H9 (cell line): ENCODE measurements at regions not wholly inside any gene's neighbourhood (a gene's known extent, or its start where the extent isn't known, plus 50 kb on each side); places are given as distances from the start of the nearest gene placed in this dataset.

ENCODE experiments used
- DNase-seq: peaks from one replicate; pipeline ENCODE4 v3.0.0-alpha.2; 2017
- H2AFZ ChIP-seq: one replicate; pipeline ENCODE4 v1.6.1; 2013; ENCODE audit warnings: mild to moderate bottlenecking, low read length, control low read depth, moderate library complexity
- H2AK5ac ChIP-seq: 2 replicates; pipeline ENCODE4 v1.6.1; 2013; ENCODE audit warnings: low read length, control low read depth, mixed read lengths; ENCODE audit not compliant: insufficient read length
- H2BK120ac ChIP-seq: one replicate; pipeline ENCODE4 v1.6.1; 2013; ENCODE audit warnings: low read depth, mild to moderate bottlenecking, low read length, control low read depth, inconsistent platforms; ENCODE audit not compliant: poor library complexity, severe bottlenecking
- H2BK12ac ChIP-seq: 2 replicates; pipeline ENCODE4 v1.6.1; 2013; ENCODE audit warnings: low read length, control low read depth, mixed read lengths, low read depth; ENCODE audit not compliant: insufficient read length
- H2BK15ac ChIP-seq: 2 replicates; pipeline ENCODE4 v1.6.1; 2013; ENCODE audit warnings: low read depth, low read length, control low read depth
- H2BK20ac ChIP-seq: one replicate; pipeline ENCODE4 v1.6.1; 2013; ENCODE audit warnings: low read depth, mild to moderate bottlenecking, low read length, control low read depth, inconsistent platforms; ENCODE audit not compliant: poor library complexity, severe bottlenecking
- H2BK5ac ChIP-seq: 2 replicates; pipeline ENCODE4 v1.6.1; 2013; ENCODE audit warnings: low read length, control low read depth, mixed read lengths; ENCODE audit not compliant: insufficient read length
- H3K14ac ChIP-seq: 2 replicates; pipeline ENCODE4 v1.6.1; 2013; ENCODE audit warnings: low read length, control low read depth; ENCODE audit not compliant: insufficient read depth
- H3K18ac ChIP-seq: 2 replicates; pipeline ENCODE4 v1.6.1; 2013; ENCODE audit warnings: low read depth, mild to moderate bottlenecking, mixed read lengths, low read length, control low read depth; ENCODE audit not compliant: insufficient read length
- H3K23ac ChIP-seq: 2 replicates; pipeline ENCODE4 v1.6.1; 2013; ENCODE audit warnings: low read length, control low read depth, mixed read lengths, low read depth; ENCODE audit not compliant: insufficient read length
- H3K23me2 ChIP-seq: 2 replicates; pipeline ENCODE4 v1.6.1; 2013; ENCODE audit warnings: low read depth, mild to moderate bottlenecking, mixed read lengths, low read length, control low read depth; ENCODE audit not compliant: insufficient read length, poor library complexity, severe bottlenecking
- H3K27ac ChIP-seq: 2 replicates; pipeline ENCODE4 v1.5.1; 2013; ENCODE audit warnings: low read length, control low read depth, mixed read lengths, low read depth; ENCODE audit not compliant: insufficient read length
- H3K27me3 ChIP-seq: 2 replicates; pipeline ENCODE4 v1.6.1; 2013; ENCODE audit warnings: low read length, control low read depth, inconsistent platforms; ENCODE audit not compliant: insufficient read depth
- H3K4ac ChIP-seq: 2 replicates; pipeline ENCODE4 v1.6.1; 2013; ENCODE audit warnings: low read depth, mild to moderate bottlenecking, control low read depth, inconsistent platforms, low read length, moderate library complexity
- H3K4me1 ChIP-seq: 2 replicates; pipeline ENCODE4 v1.6.1; 2013; ENCODE audit warnings: low read length, control low read depth, inconsistent platforms; ENCODE audit not compliant: insufficient read depth
- H3K4me2 ChIP-seq: 2 replicates; pipeline ENCODE4 v1.6.1; 2013; ENCODE audit warnings: low read length, control low read depth, mixed read lengths; ENCODE audit not compliant: insufficient read length, insufficient read depth
- H3K56ac ChIP-seq: 2 replicates; pipeline ENCODE4 v1.6.1; 2013; ENCODE audit warnings: low read depth, mild to moderate bottlenecking, mixed read lengths, low read length, control low read depth; ENCODE audit not compliant: insufficient read length
- H3K79me1 ChIP-seq: 2 replicates; pipeline ENCODE4 v1.6.1; 2013; ENCODE audit warnings: low read depth, mild to moderate bottlenecking, moderate library complexity, low read length, control low read depth, inconsistent platforms; ENCODE audit not compliant: insufficient read depth, poor library complexity, severe bottlenecking
- H3K79me2 ChIP-seq: 2 replicates; pipeline ENCODE4 v1.6.1; 2013; ENCODE audit warnings: low read length, control low read depth, inconsistent platforms; ENCODE audit not compliant: insufficient read depth
- H3K9ac ChIP-seq: 2 replicates; pipeline ENCODE4 v1.6.1; 2013; ENCODE audit warnings: low read length, control low read depth, mixed read lengths; ENCODE audit not compliant: insufficient read length; ENCODE audit errors: extremely low read depth
- H3K9me3 ChIP-seq: one replicate; pipeline ENCODE4 v1.6.1; 2013; ENCODE audit warnings: low read depth, low read length, inconsistent platforms; ENCODE audit not compliant: control insufficient read depth
- H3T11ph ChIP-seq: one replicate; pipeline ENCODE4 v1.6.1; 2013; ENCODE audit warnings: mild to moderate bottlenecking, low read length, control low read depth, inconsistent platforms
- H4K20me1 ChIP-seq: one replicate; pipeline ENCODE4 v1.6.1; 2013; ENCODE audit not compliant: control insufficient read depth, insufficient read length, insufficient read depth
- H4K5ac ChIP-seq: 2 replicates; pipeline ENCODE4 v1.6.1; 2013; ENCODE audit warnings: low read depth, mild to moderate bottlenecking, mixed read lengths, low read length, control low read depth; ENCODE audit not compliant: insufficient read length
- H4K8ac ChIP-seq: replicated peaks from 2 replicates; pipeline ENCODE4 v1.6.1; 2013; ENCODE audit warnings: low read length, control low read depth, mixed read lengths, low read depth; ENCODE audit not compliant: insufficient read length
- H4K91ac ChIP-seq: 2 replicates; pipeline ENCODE4 v1.6.1; 2013; ENCODE audit warnings: low read depth, mild to moderate bottlenecking, moderate library complexity, mixed read lengths, low read length, control low read depth; ENCODE audit not compliant: insufficient read length
- H3K27ac Mint-ChIP-seq, 3 experiments: 2 replicates in 2 of 3; 3 replicates in 1 of 3; pipeline ENCODE4 v1.8.0; 2020 to 2021; ENCODE audit warnings: mixed read lengths in 3 of 3, mild to moderate bottlenecking in 1 of 3, moderate library complexity in 1 of 3
- H3K27me3 Mint-ChIP-seq: 2 replicates; pipeline ENCODE4 v1.8.0; 2021; ENCODE audit warnings: low read depth, mild to moderate bottlenecking, moderate library complexity, mixed read lengths
- H3K36me3 Mint-ChIP-seq, 3 experiments: 2 replicates in 2 of 3; 3 replicates in 1 of 3; pipeline ENCODE4 v1.8.0; 2020 to 2021; ENCODE audit warnings: low read depth in 3 of 3, mixed read lengths in 3 of 3; ENCODE audit not compliant: insufficient read depth in 1 of 3
- H3K4me1 Mint-ChIP-seq, 2 experiments: 2 replicates each; pipeline ENCODE4 v1.8.0; 2020; ENCODE audit warnings: mixed read lengths in 2 of 2
- H3K4me3 Mint-ChIP-seq, 2 experiments: 2 replicates in 1 of 2; 3 replicates in 1 of 2; pipeline ENCODE4 v1.8.0; 2020 to 2021; ENCODE audit warnings: mild to moderate bottlenecking in 2 of 2, mixed read lengths in 2 of 2, moderate library complexity in 1 of 2
- H3K9me3 Mint-ChIP-seq, 2 experiments: 2 replicates in 1 of 2; 3 replicates in 1 of 2; pipeline ENCODE4 v1.8.0; 2020; ENCODE audit warnings: mild to moderate bottlenecking in 2 of 2, mixed read lengths in 2 of 2, moderate library complexity in 1 of 2
- CTCF ChIP-seq: fragments of 200-600 bp; sonication (generic); conservative IDR thresholded peaks from 3 replicates; pipeline ENCODE4 v1.8.0; 2021; ENCODE audit warnings: antibody characterized with exemption, mild to moderate bottlenecking
- WGBS: extraction: QIAGEN DNeasy Blood & Tissue Kit; methylation state at CpG from one replicate; pipeline ENCODE4 v1.1.7; 2013; ENCODE audit warnings: missing lambda C conversion rate, low lambda C conversion rate, mixed read lengths; ENCODE audit not compliant: insufficient read length; ENCODE audit errors: extremely low coverage; 5-methylcytosine and 5-hydroxymethylcytosine counted together

- no peak overlapping the region for H2BK5ac ChIP-seq
- H2BK20ac ChIP-seq = no peak overlapping the region
- no peaks in the 10 kb centered on the region for H3K23me2 ChIP-seq
- H2AK5ac ChIP-seq = no peak overlapping the region
- H3T11ph ChIP-seq = no peak overlapping the region
- H3K14ac ChIP-seq = no peak overlapping the region
- H3K27ac ChIP-seq = no peak overlapping the region
- no peaks in the 10 kb centered on the region for H3K27me3 ChIP-seq
- Mint-ChIP-seq H3K4me3 (no peak overlapping the region), H3K9me3 (no peaks in the 10 kb centered on the region), H3K4me1 (peaks cover 15 to 17% of the 10 kb centered on the region in 2 experiments), H3K27ac (no peak overlapping the region; a peak in 1 of 7 replicates), H3K27me3 (peaks cover 16% of the 10 kb centered on the region), H3K36me3 (no peaks in the 10 kb centered on the region)
- no peak overlapping the region for H2BK12ac ChIP-seq
- no peak overlapping the region for H4K5ac ChIP-seq
- H3K23ac ChIP-seq = no peak overlapping the region
- no peaks in the 10 kb centered on the region for H4K20me1 ChIP-seq
- WGBS = no CpG with 5 or more reads among the region's 5 CpGs
- no peak overlapping the region for H3K4me2 ChIP-seq
- H3K4ac ChIP-seq = no peak overlapping the region
- no peak overlapping the region for H3K18ac ChIP-seq
- no peak for DNase-seq
- no peaks in the 10 kb centered on the region for H3K4me1 ChIP-seq
- H3K9ac ChIP-seq = no peak overlapping the region
- H4K8ac ChIP-seq = no peak overlapping the region
- H2AFZ ChIP-seq = no peak overlapping the region
- H2BK120ac ChIP-seq = no peak overlapping the region
- H3K9me3 ChIP-seq = no peaks in the 10 kb centered on the region
- H2BK15ac ChIP-seq = no peak overlapping the region
- no peak for TF ChIP-seq CTCF
- no peaks in the 10 kb centered on the region for H3K79me1 ChIP-seq
- H3K79me2 ChIP-seq = no peaks in the 10 kb centered on the region
- no peak overlapping the region for H4K91ac ChIP-seq
- no peak overlapping the region for H3K56ac ChIP-seq
Measured at GRCh38 chr6:4397307-4397706, 261.9 kb upstream of the ECI2 start.
